Right renal cortex interstitium (tissue), 3 donors: ENCODE measurements at regions not wholly inside any gene's neighbourhood (a gene's known extent, or its start where the extent isn't known, plus 50 kb on each side); places are given as distances from the start of the nearest gene placed in this dataset.
"Not testable (repeated sequence)": the region's sequence is repeated elsewhere in the genome, so short reads cannot be mapped to it uniquely, and the experiment has no call there.

Experiments
- DNase-seq, 3 donors: peaks; one replicate each; pipeline ENCODE4 v3.0.0-alpha.2; 2013; ENCODE audit warnings: low read depth in 3 of 3, low spot score in 2 of 3

GRCh38 chr14:43754838-43755237 lies 752.2 kb downstream of the FSCB start:
- DNase-seq, result no peak

GRCh38 chr14:43745746-43746145 lies 761.3 kb downstream of the FSCB start:
- no peak for DNase-seq

- DNase-seq, result no peak
Observed at GRCh38 chr14:43735932-43736331, 771.2 kb downstream of the FSCB start.

GRCh38 chr14:43729143-43729542 lies 777.9 kb downstream of the FSCB start:
- no peak for DNase-seq

GRCh38 chr14:43706900-43707299 lies 800.2 kb downstream of the FSCB start:
- no peak for DNase-seq

- DNase-seq, result not testable (repeated sequence)
Observed at GRCh38 chr14:43698561-43699284, 808.4 kb downstream of the FSCB start.

- DNase-seq, result no peak
Observed at GRCh38 chr14:43697003-43697402, 810.1 kb downstream of the FSCB start.

- DNase-seq, result no peak
Observed at GRCh38 chr14:43692706-43693105, 814.4 kb downstream of the FSCB start.

GRCh38 chr14:43687921-43688320 lies 819.2 kb downstream of the FSCB start:
- no peak for DNase-seq

GRCh38 chr14:43677581-43677980 lies 829.5 kb downstream of the FSCB start:
- DNase-seq, result no peak

- DNase-seq, result no peak
Observed at GRCh38 chr14:43674273-43674672, 832.8 kb downstream of the FSCB start.

GRCh38 chr14:43671716-43672485 lies 835.2 kb downstream of the FSCB start:
- no peak for DNase-seq

- no peak for DNase-seq
Observed at GRCh38 chr14:43669355-43669754, 837.7 kb downstream of the FSCB start.

- DNase-seq, result no peak
Observed at GRCh38 chr14:43665570-43666267, 841.4 kb downstream of the FSCB start.

- not testable (repeated sequence) for DNase-seq
Observed at GRCh38 chr14:43655194-43655593, 851.9 kb downstream of the FSCB start.

- no peak for DNase-seq
Observed at GRCh38 chr14:43651896-43652295, 855.2 kb downstream of the FSCB start.

GRCh38 chr14:43651185-43651787 lies 855.8 kb downstream of the FSCB start:
- no peak for DNase-seq

- no peak for DNase-seq
Observed at GRCh38 chr14:43649508-43649907, 857.6 kb downstream of the FSCB start.

- DNase-seq, result no peak
Observed at GRCh38 chr14:43647302-43647701, 859.8 kb downstream of the FSCB start.

GRCh38 chr14:43640718-43641267 lies 866.3 kb downstream of the FSCB start:
- no peak for DNase-seq

GRCh38 chr14:43625294-43625693 lies 881.8 kb downstream of the FSCB start:
- DNase-seq, result no peak
